ENCODE measurements at regions not wholly inside any gene's neighbourhood (a gene's known extent, or its start where the extent isn't known, plus 50 kb on each side); places are given as distances from the start of the nearest gene placed in this dataset.

GRCh38 chr20:4330011-4330410 lies 80.9 kb upstream of the ADRA1D start:
- TF ChIP-seq CTCF (IDR thresholded peaks at IDR 0.05; ENCODE audit: low read depth, low read length) (no peak), EZH2phosphoT487 (IDR thresholded peaks at IDR 0.05; ENCODE audit: low read depth) (no peak)
